Neural cell (in vitro differentiated cells): ENCODE measurements at regions not wholly inside any gene's neighbourhood (a gene's known extent, or its start where the extent isn't known, plus 50 kb on each side); places are given as distances from the start of the nearest gene placed in this dataset.

ENCODE experiments used
- H2AFZ ChIP-seq: fragments of 200-600, 300-800 bp; sonication (generic), shearing (Covaris generic); 2 replicates; pipeline ENCODE4 v1.6.0; 2014; ENCODE audit warnings: low read depth, mild to moderate bottlenecking, antibody characterized with exemption, low read length, moderate library complexity
- H3F3A ChIP-seq: fragments of 200-600 bp; shearing (Covaris generic); 2 replicates; pipeline ENCODE4 v1.6.1; 2016; ENCODE audit warnings: mild to moderate bottlenecking, moderate library complexity, mixed read lengths, antibody characterized with exemption, low read length; ENCODE audit not compliant: insufficient read depth, poor library complexity, severe bottlenecking
- H3K27ac ChIP-seq: fragments of 200-600, 300-800 bp; sonication (generic), shearing (Covaris generic); 2 replicates; pipeline ENCODE4 v1.5.1; 2014; ENCODE audit warnings: mild to moderate bottlenecking, low read length, moderate library complexity
- H3K27me3 ChIP-seq: fragments of 300-800, 200-600 bp; sonication (generic), shearing (Covaris generic); 2 replicates; pipeline ENCODE4 v1.6.0; 2014; ENCODE audit warnings: mild to moderate bottlenecking, low read depth, low read length, moderate library complexity; ENCODE audit not compliant: insufficient read depth
- H3K36me3 ChIP-seq: fragments of 300-800, 200-600 bp; sonication (generic), shearing (Covaris generic); 2 replicates; pipeline ENCODE4 v1.5.1; 2014; ENCODE audit warnings: mild to moderate bottlenecking, antibody characterized with exemption, low read length, moderate library complexity; ENCODE audit not compliant: insufficient read depth
- H3K4me2 ChIP-seq: fragments of 300-800, 200-600 bp; sonication (generic), shearing (Covaris generic); 2 replicates; pipeline ENCODE4 v1.6.0; 2014; ENCODE audit warnings: mild to moderate bottlenecking, low read length
- H3K4me3 ChIP-seq: fragments of 300-800, 200-600 bp; sonication (generic), shearing (Covaris generic); 2 replicates; pipeline ENCODE4 v1.5.1; 2014; ENCODE audit warnings: mild to moderate bottlenecking, low read length, moderate library complexity
- H3K79me2 ChIP-seq: fragments of 200-600 bp; shearing (Covaris generic); replicated peaks from 2 replicates; pipeline ENCODE4 v1.6.0; 2014; ENCODE audit warnings: mild to moderate bottlenecking, low read length, moderate library complexity; ENCODE audit not compliant: insufficient read depth
- H3K9ac ChIP-seq: fragments of 300-800, 200-600 bp; sonication (generic), shearing (Covaris generic); 2 replicates; pipeline ENCODE4 v1.6.1; 2016; ENCODE audit warnings: mild to moderate bottlenecking, low read length, mixed read lengths
- H3K9me2 ChIP-seq: fragments of 200-600 bp; shearing (Covaris generic); 2 replicates; pipeline ENCODE4 v1.6.1; 2016; ENCODE audit warnings: mild to moderate bottlenecking, low read length, mixed read lengths; ENCODE audit not compliant: insufficient read depth
- H3K9me3 ChIP-seq: fragments of 200-600, 300-800 bp; sonication (generic), shearing (Covaris generic); 2 replicates; pipeline ENCODE4 v1.6.1; 2016; ENCODE audit warnings: mild to moderate bottlenecking, mixed run types, low read length, moderate library complexity, mixed read lengths
- H4K20me1 ChIP-seq: fragments of 200-600 bp; shearing (Covaris generic); 2 replicates; pipeline ENCODE4 v1.6.1; 2016; ENCODE audit warnings: mild to moderate bottlenecking, mixed run types; ENCODE audit not compliant: insufficient read depth
- CTCF ChIP-seq: fragments of 450-650 bp; IDR thresholded peaks from 2 replicates; pipeline ENCODE4 v1.5.1; 2014; ENCODE audit warnings: antibody characterized with exemption, mild to moderate bottlenecking, moderate library complexity; ENCODE audit not compliant: poor library complexity, severe bottlenecking
- EP300 ChIP-seq: fragments of 450-650 bp; conservative IDR thresholded peaks from 2 replicates; pipeline ENCODE4 v1.6.1; 2014; ENCODE audit warnings: antibody characterized with exemption, mild to moderate bottlenecking, moderate library complexity; ENCODE audit not compliant: poor library complexity, severe bottlenecking
- EZH2 ChIP-seq: fragments of 200-600, 300-800 bp; shearing (Covaris generic), sonication (generic); IDR thresholded peaks from 2 replicates; pipeline ENCODE4 v1.6.1; 2014; ENCODE audit warnings: antibody characterized with exemption, low read length, borderline replicate concordance, mild to moderate bottlenecking; ENCODE audit not compliant: insufficient read depth, poor library complexity, severe bottlenecking
- MXI1 ChIP-seq: fragments of 450-650 bp; conservative IDR thresholded peaks from 2 replicates; pipeline ENCODE4 v1.6.1; 2014; ENCODE audit warnings: antibody characterized with exemption, mild to moderate bottlenecking; ENCODE audit not compliant: poor library complexity, severe bottlenecking
- POLR2AphosphoS5 ChIP-seq: IDR thresholded peaks from 2 replicates; pipeline ENCODE4 v1.6.1; 2012
- RAD21 ChIP-seq: fragments of 450-650 bp; conservative IDR thresholded peaks from 2 replicates; pipeline ENCODE4 v1.6.1; 2014; ENCODE audit warnings: antibody characterized with exemption, mild to moderate bottlenecking, moderate library complexity
- REST ChIP-seq: IDR thresholded peaks from 2 replicates; pipeline ENCODE4 v1.6.1; 2012; ENCODE audit warnings: borderline replicate concordance
- SMC3 ChIP-seq: fragments of 450-650 bp; conservative IDR thresholded peaks from 2 replicates; pipeline ENCODE4 v1.6.1; 2014; ENCODE audit warnings: antibody characterized with exemption, mild to moderate bottlenecking, moderate library complexity; ENCODE audit not compliant: poor library complexity
- TAF1 ChIP-seq: IDR thresholded peaks from 2 replicates; pipeline ENCODE4 v1.6.1; 2012; ENCODE audit warnings: low read depth

DNA sequence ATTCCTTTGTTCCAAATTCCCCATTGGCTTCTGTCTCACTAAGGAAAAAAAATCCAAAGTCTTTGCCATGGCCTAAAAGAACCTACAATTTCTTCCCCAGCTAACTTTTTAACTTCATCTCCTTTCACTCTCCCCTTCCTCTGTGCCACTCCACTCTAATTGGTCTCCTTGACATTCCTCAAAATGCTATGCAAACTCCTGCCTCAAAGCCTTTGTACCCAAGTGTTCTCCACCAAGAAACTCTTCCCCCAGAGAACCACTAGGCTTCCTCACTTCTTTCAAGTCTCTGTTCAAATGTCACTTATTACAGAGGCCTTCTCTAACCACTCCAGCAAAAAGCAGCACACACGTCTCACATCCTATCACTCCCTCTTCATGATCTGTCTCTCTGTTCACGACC is 91.6 kb upstream of the NR4A3 start:
- no peak for TF ChIP-seq RAD21
- no peak for TF ChIP-seq EZH2
- no peak for TF ChIP-seq TAF1
- TF ChIP-seq MXI1 = no peak
- TF ChIP-seq EP300 = no peak
- no peak for TF ChIP-seq SMC3
- TF ChIP-seq REST = no peak
- TF ChIP-seq POLR2AphosphoS5 = no peak
- TF ChIP-seq CTCF = no peak
- H2AFZ ChIP-seq = no peak overlapping the region

GRCh38 chr9:99731950-99732349 is 89.7 kb upstream of the NR4A3 start:
- Histone ChIP-seq H3K27ac (no peak overlapping the region), H3K9me3 (no peaks in the 10 kb centered on the region), H3K4me2 (no peak overlapping the region), H3K27me3 (no peaks in the 10 kb centered on the region), H3F3A (no peaks in the 10 kb centered on the region), H2AFZ (no peak overlapping the region), H4K20me1 (no peaks in the 10 kb centered on the region), H3K79me2 (no peaks in the 10 kb centered on the region), H3K36me3 (no peaks in the 10 kb centered on the region), H3K9ac (no peak overlapping the region), H3K9me2 (no peaks in the 10 kb centered on the region), H3K4me3 (no peak overlapping the region)
- no peak for TF ChIP-seq TAF1
- TF ChIP-seq EZH2 = no peak
- no peak for TF ChIP-seq POLR2AphosphoS5

More for the DNA sequence above, 91.6 kb upstream of the NR4A3 start:
- Histone ChIP-seq H3K9me2 (no peaks in the 10 kb centered on the region), H3F3A (no peaks in the 10 kb centered on the region), H3K79me2 (no peaks in the 10 kb centered on the region), H3K27me3 (no peaks in the 10 kb centered on the region), H3K9ac (no peak overlapping the region), H3K4me2 (no peak overlapping the region), H4K20me1 (no peaks in the 10 kb centered on the region), H3K36me3 (no peaks in the 10 kb centered on the region), H3K9me3 (no peaks in the 10 kb centered on the region), H3K4me3 (no peak overlapping the region), H3K27ac (no peak overlapping the region)

GRCh38 chr9:99732715-99733114 is 89.0 kb upstream of the NR4A3 start:
- Histone ChIP-seq H4K20me1 (no peaks in the 10 kb centered on the region), H3K9me3 (no peaks in the 10 kb centered on the region), H3K27me3 (no peaks in the 10 kb centered on the region), H3K9me2 (no peaks in the 10 kb centered on the region), H3K27ac (no peak overlapping the region), H3K36me3 (no peaks in the 10 kb centered on the region), H3K9ac (no peak overlapping the region), H3K4me3 (no peak overlapping the region), H3K4me2 (no peak overlapping the region), H3K79me2 (no peaks in the 10 kb centered on the region), H3F3A (no peaks in the 10 kb centered on the region), H2AFZ (no peak overlapping the region)
- no peak for TF ChIP-seq SMC3
